Right atrium auricular region (tissue), 2 donors: ENCODE measurements at regions not wholly inside any gene's neighbourhood (a gene's known extent, or its start where the extent isn't known, plus 50 kb on each side); places are given as distances from the start of the nearest gene placed in this dataset.
A peak's percentile ranks its signal among the peaks of the same experiment; 100 is the strongest.

Experiments
- DNase-seq: peaks from one replicate; pipeline ENCODE4 v3.0.0-alpha.2; 2019; ENCODE audit warnings: low spot score
- H3K27ac ChIP-seq, 2 donors: fragments of 200-600 bp; sonication (generic); 1 replicate in 1 of 2; 2 replicates in 1 of 2; pipeline ENCODE4 v1.5.1; 2016 to 2019
- H3K27me3 ChIP-seq, 2 donors: fragments of 200-600 bp; sonication (generic); one replicate each; pipeline versions ENCODE4 v1.5.1 to v1.6.0; 2017 to 2019
- H3K36me3 ChIP-seq: fragments of 200-600 bp; sonication (generic); one replicate; pipeline ENCODE4 v1.5.1; 2016
- H3K4me1 ChIP-seq, 2 donors: fragments of 200-600 bp; sonication (generic); one replicate each; pipeline versions ENCODE4 v1.5.1 to v1.6.0; 2017 to 2019
- H3K4me3 ChIP-seq, 2 donors: fragments of 200-600 bp; sonication (generic); 1 replicate in 1 of 2; 2 replicates in 1 of 2; pipeline ENCODE4 v1.5.1; 2017 to 2019; ENCODE audit warnings: mild to moderate bottlenecking in 1 of 2, moderate library complexity in 1 of 2
- H3K9me3 ChIP-seq, 2 donors: fragments of 200-600 bp; sonication (generic); one replicate each; pipeline ENCODE4 v1.5.1; 2019
- CTCF ChIP-seq, 2 donors: fragments of 200-600 bp; sonication (generic); IDR thresholded peaks; one replicate each; pipeline ENCODE4 v1.5.1; 2019; ENCODE audit warnings: antibody characterized with exemption in 2 of 2

- DNase-seq, result no peak
- Histone ChIP-seq H3K27me3 (no peaks in the 10 kb centered on the region), H3K4me1 (peaks cover 0 to 23% of the 10 kb centered on the region in 2 donors), H3K36me3 (no peaks in the 10 kb centered on the region), H3K4me3 (no peak overlapping the region), H3K9me3 (peaks cover 0 to 4% of the 10 kb centered on the region in 2 donors), H3K27ac (no peak overlapping the region)
- no peak for TF ChIP-seq CTCF (IDR thresholded peaks at IDR 0.05)
These were observed 50.3 kb downstream of the NAV1 start for GRCh38 chr1:201589186-201589585.

GRCh38 chr1:201590474-201590873 lies 51.5 kb downstream of the NAV1 start:
- peaks cover 0 to 18% of the 10 kb centered on the region in 2 donors for H3K4me1 ChIP-seq
- no peaks in the 10 kb centered on the region for H3K27me3 ChIP-seq
- no peak overlapping the region for H3K27ac ChIP-seq
- no peak for TF ChIP-seq CTCF (IDR thresholded peaks at IDR 0.05)
- H3K4me3 ChIP-seq, result no peak overlapping the region
- H3K9me3 ChIP-seq, result peaks cover 0 to 4% of the 10 kb centered on the region in 2 donors
- H3K36me3 ChIP-seq, result no peaks in the 10 kb centered on the region
- DNase-seq, result no peak

GRCh38 chr1:201591348-201591747 lies 52.4 kb downstream of the NAV1 start:
- peaks cover 0 to 4% of the 10 kb centered on the region in 2 donors for H3K9me3 ChIP-seq
- no peak for TF ChIP-seq CTCF (IDR thresholded peaks at IDR 0.05)
- no peak overlapping the region for H3K4me3 ChIP-seq
- H3K4me1 ChIP-seq, result peaks cover 0 to 18% of the 10 kb centered on the region in 2 donors
- no peaks in the 10 kb centered on the region for H3K27me3 ChIP-seq
- no peak for DNase-seq
- H3K36me3 ChIP-seq, result no peaks in the 10 kb centered on the region
- no peak overlapping the region for H3K27ac ChIP-seq

GRCh38 chr1:201591981-201592380 lies 53.1 kb downstream of the NAV1 start:
- no peak for TF ChIP-seq CTCF (IDR thresholded peaks at IDR 0.05)
- DNase-seq, result no peak
- no peaks in the 10 kb centered on the region for H3K36me3 ChIP-seq
- no peak overlapping the region for H3K27ac ChIP-seq
- H3K27me3 ChIP-seq, result no peaks in the 10 kb centered on the region
- H3K9me3 ChIP-seq, result peaks cover 0 to 4% of the 10 kb centered on the region in 2 donors
- H3K4me3 ChIP-seq, result no peak overlapping the region
- peaks cover 0 to 18% of the 10 kb centered on the region in 2 donors for H3K4me1 ChIP-seq

GRCh38 chr1:201593200-201593921 lies 54.4 kb downstream of the NAV1 start:
- H3K4me1 ChIP-seq, result peaks cover 0 to 19% of the 10 kb centered on the region in 2 donors
- H3K27me3 ChIP-seq, result no peaks in the 10 kb centered on the region
- DNase-seq, result peak; percentile 87
- H3K27ac ChIP-seq, result peak overlapping the region in 1 of 2 donors; percentile 53
- H3K9me3 ChIP-seq, result no peaks in the 10 kb centered on the region
- no peak for TF ChIP-seq CTCF (IDR thresholded peaks at IDR 0.05)
- no peaks in the 10 kb centered on the region for H3K36me3 ChIP-seq
- no peak overlapping the region for H3K4me3 ChIP-seq
